B cell (primary cell): ENCODE measurements at regions not wholly inside any gene's neighbourhood (a gene's known extent, or its start where the extent isn't known, plus 50 kb on each side); places are given as distances from the start of the nearest gene placed in this dataset.

Experiments used
- ATAC-seq: fragments of 200-7000 bp; cut with Tn5 transposase; one replicate; pipeline ENCODE4 v1.10.0; 2021; ENCODE audit warnings: low read depth, mild to moderate bottlenecking, moderate number of reproducible peaks, moderate library complexity
- CTCF ChIA-PET: fragments of 350-600 bp; sonication (Branson Sonifier 250); formaldehyde crosslinking; loops from one replicate; lab custom pipeline; 2021; ENCODE audit warnings: antibody characterized with exemption, inconsistent platforms; lab: Charles Lee
- POLR2A ChIA-PET: fragments of 350-600 bp; sonication (Branson Sonifier 250); formaldehyde crosslinking; loops from one replicate; lab custom pipeline; 2021; ENCODE audit warnings: antibody characterized with exemption; lab: Charles Lee
- DNase-seq: peaks from one replicate; pipeline ENCODE4 v3.0.0; 2013
- H2AFZ ChIP-seq: 2 replicates; pipeline ENCODE4 v1.6.1; 2012; ENCODE audit warnings: mild to moderate bottlenecking, low read depth, low read length; ENCODE audit not compliant: insufficient read depth, poor library complexity, severe bottlenecking
- H3K27ac ChIP-seq, 2 donors: 1 replicate in 1 of 2; 2 replicates in 1 of 2; pipeline ENCODE4 v1.5.1; 2012 to 2013; ENCODE audit warnings: low read length in 2 of 2, mild to moderate bottlenecking in 2 of 2, moderate library complexity in 1 of 2
- H3K27me3 ChIP-seq, 4 experiments: fragments of 200-600 bp in 1 of 4; sonication (generic) in 1 of 4; replicated peaks in 1 of 4; 1 replicate in 2 of 4; 2 replicates in 2 of 4; pipeline versions ENCODE4 v1.6.1 to v1.7.0; 2013 to 2016; ENCODE audit warnings: low read length in 3 of 4, mild to moderate bottlenecking in 2 of 4, mixed read lengths in 1 of 4, moderate library complexity in 1 of 4; ENCODE audit not compliant: insufficient read depth in 4 of 4, control insufficient read depth in 3 of 4; ENCODE audit errors: control extremely low read depth in 1 of 4
- H3K36me3 ChIP-seq, 2 experiments: replicated peaks in 1 of 2; 1 replicate in 1 of 2; 2 replicates in 1 of 2; pipeline versions ENCODE4 v1.6.1 to v1.7.1; 2013; ENCODE audit warnings: low read length in 1 of 2; ENCODE audit not compliant: insufficient read depth in 2 of 2, control insufficient read depth in 1 of 2; ENCODE audit errors: control extremely low read depth in 1 of 2, extremely low read depth in 1 of 2
- H3K4me1 ChIP-seq, 2 donors: fragments of 200-600 bp in 1 of 2; sonication (generic) in 1 of 2; 1 replicate in 1 of 2; 2 replicates in 1 of 2; pipeline versions ENCODE4 v1.5.1 to v1.6.1; 2013 to 2017; ENCODE audit warnings: low read length in 2 of 2; ENCODE audit not compliant: control insufficient read depth in 2 of 2, insufficient read depth in 2 of 2
- H3K4me2 ChIP-seq: replicated peaks from 2 replicates; pipeline ENCODE3; 2012; ENCODE audit warnings: mild to moderate bottlenecking, low read depth, low read length; ENCODE audit not compliant: poor library complexity, severe bottlenecking
- H3K4me3 ChIP-seq, 5 experiments: fragments of 200-600 bp in 1 of 5; sonication (generic) in 1 of 5; 1 replicate in 3 of 5; 2 replicates in 2 of 5; pipeline versions ENCODE4 v1.5.1 to v1.7.0; 2011 to 2016; ENCODE audit warnings: low read length in 4 of 5, mild to moderate bottlenecking in 4 of 5, low read depth in 2 of 5, control low read depth in 1 of 5, moderate library complexity in 1 of 5; ENCODE audit not compliant: insufficient read depth in 1 of 5; ENCODE audit errors: control extremely low read depth in 1 of 5, extremely low read depth in 1 of 5
- H3K79me2 ChIP-seq: fragments of 200-600 bp; sonication (generic); one replicate; pipeline ENCODE4 v1.6.0; 2016; ENCODE audit warnings: low read length; ENCODE audit not compliant: control insufficient read depth, insufficient read depth
- H3K9ac ChIP-seq: fragments of 200-600 bp; sonication (generic); 2 replicates; pipeline ENCODE4 v1.6.1; 2017; ENCODE audit warnings: mild to moderate bottlenecking, low read length, moderate library complexity
- H3K9me3 ChIP-seq, 3 donors: one replicate each; pipeline versions ENCODE4 v1.6.1 to v1.7.1; 2013; ENCODE audit warnings: low read length in 2 of 3; ENCODE audit not compliant: control insufficient read depth in 2 of 3, insufficient read depth in 1 of 3; ENCODE audit errors: control extremely low read depth in 1 of 3
- H4K20me1 ChIP-seq: 2 replicates; pipeline ENCODE4 v1.6.0; 2012; ENCODE audit warnings: mild to moderate bottlenecking, low read length; ENCODE audit not compliant: insufficient read depth, control insufficient read depth, poor library complexity, severe bottlenecking
- H3K27ac Mint-ChIP-seq: one replicate; pipeline ENCODE4 v1.8.0; 2021; ENCODE audit warnings: mixed read lengths
- H3K27me3 Mint-ChIP-seq: one replicate; pipeline ENCODE4 v1.8.0; 2021; ENCODE audit warnings: mixed read lengths
- H3K4me1 Mint-ChIP-seq: one replicate; pipeline ENCODE4 v1.8.0; 2021; ENCODE audit warnings: mixed read lengths
- H3K4me3 Mint-ChIP-seq: one replicate; pipeline ENCODE4 v1.8.0; 2021; ENCODE audit warnings: mixed read lengths
- H3K9me3 Mint-ChIP-seq: one replicate; pipeline ENCODE4 v1.8.0; 2022; ENCODE audit warnings: mixed read lengths; ENCODE audit not compliant: insufficient read depth
- CTCF ChIP-seq: fragments of 200-600 bp; IDR thresholded peaks from one replicate; pipeline ENCODE4 v1.8.0; 2022; ENCODE audit warnings: antibody characterized with exemption, mild to moderate bottlenecking
- EZH2 ChIP-seq: IDR thresholded peaks from 2 replicates; pipeline ENCODE4 v1.6.1; 2012; ENCODE audit warnings: borderline replicate concordance, low read depth, mild to moderate bottlenecking, moderate library complexity, low read length; ENCODE audit not compliant: insufficient read depth, poor library complexity, severe bottlenecking
- WGBS: methylation state at CpG from one replicate; pipeline ENCODE4 v1.1.5; 2013; ENCODE audit warnings: missing lambda C conversion rate; ENCODE audit not compliant: insufficient coverage; 5-methylcytosine and 5-hydroxymethylcytosine counted together
- intact Hi-C: fragments of 100-400 bp; cut with micrococcal nuclease; formaldehyde crosslinking; loops from one replicate; pipeline ENCODE4 v1.10.0; 2022

GRCh38 chr3:145754605-145755289 is 406.2 kb downstream of the PLOD2 start:
- Histone ChIP-seq H3K4me1 (no peaks in the 10 kb centered on the region), H3K9me3 (no peaks in the 10 kb centered on the region), H3K4me2 (no peak overlapping the region), H3K27me3 (no peaks in the 10 kb centered on the region), H4K20me1 (no peaks in the 10 kb centered on the region), H3K79me2 (no peaks in the 10 kb centered on the region), H3K9ac (no peak overlapping the region), H3K36me3 (no peaks in the 10 kb centered on the region), H3K4me3 (no peak overlapping the region), H2AFZ (no peak overlapping the region), H3K27ac (no peak overlapping the region)
- WGBS = no CpG with 5 or more reads among the region's 3 CpGs
- no peak for DNase-seq
- Mint-ChIP-seq H3K4me1 (no peaks in the 10 kb centered on the region), H3K27ac (no peak overlapping the region), H3K9me3 (no peaks in the 10 kb centered on the region), H3K27me3 (no peaks in the 10 kb centered on the region), H3K4me3 (no peak overlapping the region)
- ATAC-seq = no peak
- ChIA-PET CTCF (no interaction called here), POLR2A (no interaction called here)
- intact Hi-C loops = no loop called here
- TF ChIP-seq CTCF (no peak), EZH2 (no peak)

- H3K4me1 Mint-ChIP-seq = no peaks in the 10 kb centered on the region
- Histone ChIP-seq H3K9me3 (no peaks in the 10 kb centered on the region), H3K4me2 (no peak overlapping the region), H3K79me2 (no peaks in the 10 kb centered on the region), H3K4me3 (no peak overlapping the region), H4K20me1 (no peaks in the 10 kb centered on the region), H2AFZ (no peak overlapping the region), H3K27ac (no peak overlapping the region), H3K4me1 (no peaks in the 10 kb centered on the region), H3K9ac (no peak overlapping the region), H3K36me3 (no peaks in the 10 kb centered on the region), H3K27me3 (no peaks in the 10 kb centered on the region)
- no peaks in the 10 kb centered on the region for H3K9me3 Mint-ChIP-seq
- intact Hi-C loops = no loop called here
- ChIA-PET POLR2A (no interaction called here), CTCF (no interaction called here)
- WGBS = no CpG with 5 or more reads among the region's 1 CpG
- H3K27me3 Mint-ChIP-seq = no peaks in the 10 kb centered on the region
- H3K4me3 Mint-ChIP-seq = no peak overlapping the region
- no peak for DNase-seq
- TF ChIP-seq CTCF (no peak), EZH2 (no peak)
- no peak overlapping the region for H3K27ac Mint-ChIP-seq
- no peak for ATAC-seq
Observed at GRCh38 chr3:145760036-145760435, 400.9 kb downstream of the PLOD2 start.
